Sigmoid colon (tissue), 6 donors: ENCODE measurements at regions not wholly inside any gene's neighbourhood (a gene's known extent, or its start where the extent isn't known, plus 50 kb on each side); places are given as distances from the start of the nearest gene placed in this dataset.

Source experiments
- DNase-seq: peaks from one replicate; pipeline ENCODE4 v3.0.0-alpha.2; 2019
- H3K27ac ChIP-seq, 4 donors: fragments of 200-600 bp; sonication (generic); one replicate each; pipeline ENCODE4 v1.5.1; 2016 to 2019; ENCODE audit warnings: mild to moderate bottlenecking in 1 of 4
- H3K27me3 ChIP-seq, 3 donors: fragments of 200-600 bp; sonication (generic); one replicate each; pipeline ENCODE4 v1.5.1; 2019; ENCODE audit warnings: mild to moderate bottlenecking in 1 of 3
- H3K36me3 ChIP-seq, 4 donors: fragments of 200-600 bp; sonication (generic); one replicate each; pipeline ENCODE4 v1.5.1; 2016 to 2019
- H3K4me1 ChIP-seq, 4 donors: fragments of 200-600 bp; sonication (generic); one replicate each; pipeline ENCODE4 v1.5.1; 2017 to 2019
- H3K4me3 ChIP-seq, 4 donors: fragments of 200-600 bp; sonication (generic); one replicate each; pipeline ENCODE4 v1.5.1; 2017 to 2019; ENCODE audit warnings: mild to moderate bottlenecking in 2 of 4, moderate library complexity in 1 of 4
- H3K9me3 ChIP-seq, 4 donors: fragments of 200-600 bp in 3 of 4; sonication (generic) in 3 of 4; one replicate each; pipeline versions ENCODE4 v1.5.1 to v1.6.1; 2013 to 2019
- EP300 ChIP-seq, 4 donors: sonication (generic); formaldehyde crosslinking; IDR thresholded peaks; one replicate each; pipeline ENCODE4 v1.6.1; 2017; ENCODE audit warnings: antibody characterized with exemption in 4 of 4
- POLR2A ChIP-seq, 2 donors: fragments of 450-650 bp; IDR thresholded peaks; one replicate each; pipeline ENCODE4 v1.6.1; 2016; ENCODE audit warnings: antibody characterized with exemption in 2 of 2, mild to moderate bottlenecking in 2 of 2, moderate library complexity in 2 of 2
- POLR2AphosphoS5 ChIP-seq, 4 donors: sonication (generic); formaldehyde crosslinking; IDR thresholded peaks; one replicate each; pipeline ENCODE4 v1.6.1; 2017; ENCODE audit warnings: antibody characterized with exemption in 4 of 4
- WGBS, 2 donors: extraction: QIAGEN DNeasy Blood & Tissue Kit; methylation state at CpG; one replicate each; pipeline ENCODE4 v1.1.7; 2013; 5-methylcytosine and 5-hydroxymethylcytosine counted together
- intact Hi-C: fragments of 100-400 bp; cut with DNase I; formaldehyde crosslinking; loops from one replicate; pipeline ENCODE4 v1.15.1; 2023
- TF ChIP-seq, protein P1 (sequence below), 4 experiments: fragments of 450-650 bp in 3 of 4; fragments of 200-600 bp in 1 of 4; IDR thresholded peaks; one replicate each; pipeline ENCODE4 v1.5.1; 2016 to 2019; ENCODE audit warnings: antibody characterized with exemption in 4 of 4, mild to moderate bottlenecking in 3 of 4, moderate library complexity in 2 of 4
- donor health status: healthy with polysubstance abuse.
- donor health status: healthy.

DNA sequence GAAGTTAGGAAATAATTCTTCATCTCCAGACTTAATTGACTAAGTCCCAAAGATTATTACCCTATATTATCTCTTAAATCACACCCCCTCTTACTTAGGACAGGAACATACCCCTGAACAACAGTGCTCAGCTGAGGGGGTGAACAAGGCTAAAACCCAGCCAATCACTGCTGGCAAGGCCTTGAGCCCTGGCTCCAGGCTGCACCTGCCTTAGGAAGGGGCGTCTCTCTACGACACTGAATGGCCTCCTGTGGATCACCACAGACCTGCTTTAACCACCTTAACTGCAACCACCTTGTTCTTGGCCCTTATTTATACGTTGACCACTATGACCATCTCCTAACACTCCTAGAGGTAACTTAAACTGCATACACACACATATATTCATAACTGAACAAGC, 267.4 kb upstream of the THBS1 start:
- no peak for TF ChIP-seq POLR2AphosphoS5 (IDR thresholded peaks at IDR 0.05)
- TF ChIP-seq POLR2A (IDR thresholded peaks at IDR 0.05), result no peak
- no peak for TF ChIP-seq EP300 (IDR thresholded peaks at IDR 0.05)
- TF ChIP-seq, protein P1, sequence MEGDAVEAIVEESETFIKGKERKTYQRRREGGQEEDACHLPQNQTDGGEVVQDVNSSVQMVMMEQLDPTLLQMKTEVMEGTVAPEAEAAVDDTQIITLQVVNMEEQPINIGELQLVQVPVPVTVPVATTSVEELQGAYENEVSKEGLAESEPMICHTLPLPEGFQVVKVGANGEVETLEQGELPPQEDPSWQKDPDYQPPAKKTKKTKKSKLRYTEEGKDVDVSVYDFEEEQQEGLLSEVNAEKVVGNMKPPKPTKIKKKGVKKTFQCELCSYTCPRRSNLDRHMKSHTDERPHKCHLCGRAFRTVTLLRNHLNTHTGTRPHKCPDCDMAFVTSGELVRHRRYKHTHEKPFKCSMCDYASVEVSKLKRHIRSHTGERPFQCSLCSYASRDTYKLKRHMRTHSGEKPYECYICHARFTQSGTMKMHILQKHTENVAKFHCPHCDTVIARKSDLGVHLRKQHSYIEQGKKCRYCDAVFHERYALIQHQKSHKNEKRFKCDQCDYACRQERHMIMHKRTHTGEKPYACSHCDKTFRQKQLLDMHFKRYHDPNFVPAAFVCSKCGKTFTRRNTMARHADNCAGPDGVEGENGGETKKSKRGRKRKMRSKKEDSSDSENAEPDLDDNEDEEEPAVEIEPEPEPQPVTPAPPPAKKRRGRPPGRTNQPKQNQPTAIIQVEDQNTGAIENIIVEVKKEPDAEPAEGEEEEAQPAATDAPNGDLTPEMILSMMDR (IDR thresholded peaks at IDR 0.05), result no peak
- H3K9me3 ChIP-seq, result no peaks in the 10 kb centered on the region
- no peaks in the 10 kb centered on the region for H3K27me3 ChIP-seq
- H3K4me1 ChIP-seq, result peaks cover 0 to 11% (median 4%) of the 10 kb centered on the region in 4 donors
- no peak overlapping the region for H3K4me3 ChIP-seq
- WGBS, 2 donors, result 25 to 69% methylated on average over 3 of the region's 3 CpGs
- no peaks in the 10 kb centered on the region for H3K36me3 ChIP-seq
- DNase-seq, result no peak
- no peak overlapping the region for H3K27ac ChIP-seq
- intact Hi-C loops, result loop anchor here (10.0 kb wide), 1 partner anchor 271 kb away; the partner anchor contains the start of gene THBS1

GRCh38 chr15:39313881-39314280, 267.0 kb upstream of the THBS1 start:
- Histone ChIP-seq H3K27me3 (no peaks in the 10 kb centered on the region), H3K4me3 (no peak overlapping the region), H3K9me3 (no peaks in the 10 kb centered on the region), H3K4me1 (peaks cover 0 to 11% (median 4%) of the 10 kb centered on the region in 4 donors), H3K36me3 (no peaks in the 10 kb centered on the region), H3K27ac (no peak overlapping the region)
- no peak for TF ChIP-seq POLR2A (IDR thresholded peaks at IDR 0.05)
- no peak for TF ChIP-seq EP300 (IDR thresholded peaks at IDR 0.05)
- TF ChIP-seq POLR2AphosphoS5 (IDR thresholded peaks at IDR 0.05), result no peak
- TF ChIP-seq, protein P1 (IDR thresholded peaks at IDR 0.05), result no peak
- intact Hi-C loops, result loop anchor here (10.0 kb wide), 1 partner anchor 271 kb away; the partner anchor contains the start of gene THBS1
- 15 to 69% methylated on average over 1 of the region's 1 CpG for WGBS, 2 donors
- DNase-seq, result no peak

DNA sequence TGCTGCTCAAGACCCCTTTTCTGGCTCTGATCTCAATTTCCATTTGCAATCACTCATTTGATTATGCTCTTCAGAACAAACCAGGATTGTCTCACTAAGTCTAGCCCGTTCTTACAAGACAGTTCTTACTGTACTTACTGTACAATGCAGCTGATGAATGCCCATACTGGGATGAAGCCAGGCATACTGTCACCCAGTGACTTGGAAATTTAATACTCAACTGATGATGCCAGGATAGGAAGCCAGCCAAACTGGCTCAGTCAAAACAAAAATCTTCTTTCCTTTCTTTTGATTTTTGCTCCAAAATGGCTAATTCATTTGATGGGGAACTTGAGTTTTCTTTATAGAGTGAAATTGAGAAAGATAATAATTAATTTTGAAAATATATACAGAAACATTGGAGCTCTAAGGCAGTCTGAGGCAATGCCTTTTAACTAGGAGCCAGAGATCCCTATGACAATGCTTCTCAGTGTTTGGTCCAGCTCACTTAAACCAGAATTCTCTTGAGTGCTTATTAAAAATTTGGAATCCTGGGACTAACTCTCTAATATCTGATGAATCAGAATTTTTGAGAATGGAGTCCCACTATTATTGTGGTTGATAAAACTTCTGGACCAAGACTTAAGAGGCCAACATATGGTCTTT, 265.6 kb upstream of the THBS1 start:
- WGBS, 2 donors, result 85 to 90% methylated on average over 1 of the region's 1 CpG
- Histone ChIP-seq H3K4me3 (no peak overlapping the region), H3K27ac (no peak overlapping the region), H3K27me3 (no peaks in the 10 kb centered on the region), H3K9me3 (peaks cover 0 to 2% (median 0%) of the 10 kb centered on the region in 4 donors), H3K4me1 (peaks cover 0 to 11% (median 4%) of the 10 kb centered on the region in 4 donors), H3K36me3 (no peaks in the 10 kb centered on the region)
- TF ChIP-seq POLR2AphosphoS5 (IDR thresholded peaks at IDR 0.05), result no peak
- no peak for TF ChIP-seq EP300 (IDR thresholded peaks at IDR 0.05)
- TF ChIP-seq, protein P1 (IDR thresholded peaks at IDR 0.05), result no peak
- TF ChIP-seq POLR2A (IDR thresholded peaks at IDR 0.05), result no peak
- intact Hi-C loops, result loop anchor here (10.0 kb wide), 1 partner anchor 269 kb away; the partner anchor contains the start of gene THBS1
- DNase-seq, result no peak

- intact Hi-C loops, result loop anchor here (10.0 kb wide), 1 partner anchor 268 kb away; the partner anchor contains the start of gene THBS1
- WGBS, 2 donors, result 76 to 92% methylated on average over 1 of the region's 1 CpG
- Histone ChIP-seq H3K36me3 (no peaks in the 10 kb centered on the region), H3K27ac (peak overlapping the region in 3 of 4 donors; percentile 27 to 71 (median 47)), H3K4me3 (no peak overlapping the region), H3K27me3 (no peaks in the 10 kb centered on the region), H3K9me3 (peaks cover 0 to 9% (median 0%) of the 10 kb centered on the region in 4 donors), H3K4me1 (peaks cover 0 to 11% (median 4%) of the 10 kb centered on the region in 4 donors)
- DNase-seq, result no peak
- TF ChIP-seq POLR2AphosphoS5 (IDR thresholded peaks at IDR 0.05) (peak in 3 of 4 donors; percentile 2 to 13 (median 8)), EP300 (IDR thresholded peaks at IDR 0.05) (no peak)
- TF ChIP-seq, protein P1 (IDR thresholded peaks at IDR 0.05), result no peak
Measured at GRCh38 chr15:39317225-39317624, 263.7 kb upstream of the THBS1 start.
